WTC11 (cell line): ENCODE measurements at regions not wholly inside any gene's neighbourhood (a gene's known extent, or its start where the extent isn't known, plus 50 kb on each side); places are given as distances from the start of the nearest gene placed in this dataset.

Source experiments
- AFF4 ChIP-seq: sonication (generic); formaldehyde crosslinking; IDR thresholded peaks from 2 replicates; pipeline ENCODE4 v1.8.1; 2023; ENCODE audit warnings: mild to moderate bottlenecking, missing genetic modification reagents, borderline replicate concordance
- ATF3 ChIP-seq: sonication (generic); formaldehyde crosslinking; conservative IDR thresholded peaks from 2 replicates; pipeline ENCODE4 v1.8.1; 2022; ENCODE audit warnings: mild to moderate bottlenecking, missing genetic modification reagents
- CBFB ChIP-seq: sonication (generic); formaldehyde crosslinking; IDR thresholded peaks from 2 replicates; pipeline ENCODE4 v1.8.1; 2022; ENCODE audit warnings: mild to moderate bottlenecking, low read depth, missing genetic modification reagents
- CTCF ChIP-seq: fragments of 200-600 bp; IDR thresholded peaks from 2 replicates; pipeline ENCODE4 v1.8.0; 2022; ENCODE audit warnings: antibody characterized with exemption
- ERG ChIP-seq: fragments of 250-450 bp; sonication (Bioruptor Pico); IDR thresholded peaks from 2 replicates; pipeline ENCODE4 v1.8.0; 2021; ENCODE audit warnings: mild to moderate bottlenecking
- MAX ChIP-seq: sonication (generic); formaldehyde crosslinking; IDR thresholded peaks from 2 replicates; pipeline ENCODE4 v1.8.0; 2022; ENCODE audit warnings: mild to moderate bottlenecking, missing genetic modification reagents
- NFYB ChIP-seq: sonication (generic); formaldehyde crosslinking; conservative IDR thresholded peaks from 2 replicates; pipeline ENCODE4 v1.8.0; 2022; ENCODE audit warnings: low read depth, missing genetic modification reagents
- TEAD4 ChIP-seq: sonication (generic); formaldehyde crosslinking; IDR thresholded peaks from 2 replicates; pipeline ENCODE4 v1.8.0; 2022; ENCODE audit warnings: mild to moderate bottlenecking, missing genetic modification reagents

- no peak for TF ChIP-seq CTCF
- TF ChIP-seq AFF4 = no peak
- no peak for TF ChIP-seq TEAD4
- no peak for TF ChIP-seq ERG (CRISPR knock-in tag)
- no peak for TF ChIP-seq MAX
- TF ChIP-seq NFYB (CRISPR knock-in tag) = no peak
- TF ChIP-seq ATF3 = no peak
- TF ChIP-seq CBFB (CRISPR knock-in tag) = no peak
Measured at GRCh38 chr12:33006106-33006505, 109.5 kb upstream of the PKP2 start.
